Keratinocyte (primary cell): ENCODE measurements at regions not wholly inside any gene's neighbourhood (a gene's known extent, or its start where the extent isn't known, plus 50 kb on each side); places are given as distances from the start of the nearest gene placed in this dataset.

Experiments
- CTCF ChIP-seq, 3 experiments: IDR thresholded peaks in 1 of 3; conservative IDR thresholded peaks in 1 of 3; optimal IDR thresholded peaks in 1 of 3; 2 replicates in 2 of 3; 3 replicates in 1 of 3; pipeline versions ENCODE3 to v1.5.1; 2011; ENCODE audit warnings: low read length in 3 of 3, mild to moderate bottlenecking in 3 of 3, moderate library complexity in 2 of 3, control low read depth in 1 of 3, inconsistent platforms in 1 of 3; ENCODE audit not compliant: insufficient read depth in 2 of 3; ENCODE audit errors: extremely low read depth in 1 of 3
- EZH2 ChIP-seq: IDR thresholded peaks from one replicate; pipeline ENCODE4 v1.6.1; 2012; ENCODE audit warnings: inconsistent platforms, mild to moderate bottlenecking, low read length, moderate library complexity

DNA sequence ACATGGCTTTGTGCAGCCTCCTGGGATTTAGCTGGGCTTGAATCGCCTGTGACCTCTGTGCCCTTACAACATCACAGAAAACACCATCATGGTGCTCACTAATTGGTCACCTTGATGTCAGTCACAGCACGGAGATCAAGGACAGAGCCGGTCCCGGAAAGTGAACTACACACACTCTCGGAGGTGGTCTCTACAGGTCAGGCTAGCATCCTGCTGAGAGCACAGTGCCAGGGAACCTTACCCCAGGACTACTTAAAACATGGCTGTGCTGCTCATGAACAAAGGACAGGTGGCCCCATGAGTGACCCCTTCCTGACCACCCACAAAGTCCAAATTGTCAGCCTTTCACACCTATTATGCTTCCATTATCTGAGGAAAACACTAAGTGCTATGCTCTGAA lies 1782.1 kb upstream of the CELF4 start:
- TF ChIP-seq CTCF (optimal IDR thresholded peaks at IDR 0.05 in 1 of 3, IDR thresholded peaks at IDR 0.05 in 1 of 3, conservative IDR thresholded peaks at IDR 0.05 in 1 of 3; ENCODE audit: extremely low read depth in 1 of 3, insufficient read depth in 2 of 3, low read length in 3 of 3) (no peak), EZH2 (no peak)
